PC-3 (cell line): ENCODE measurements at regions not wholly inside any gene's neighbourhood (a gene's known extent, or its start where the extent isn't known, plus 50 kb on each side); places are given as distances from the start of the nearest gene placed in this dataset.

Source experiments
- CTCF ChIP-seq: fragments of 300-600 bp; sonication (generic); conservative IDR thresholded peaks from 2 replicates; pipeline ENCODE4 v1.5.1; 2017; ENCODE audit warnings: antibody characterized with exemption, low read depth, mild to moderate bottlenecking, low read length
- EZH2phosphoT487 ChIP-seq: fragments of 300-600 bp; sonication (generic); IDR thresholded peaks from 2 replicates; pipeline ENCODE4 v1.6.1; 2018; ENCODE audit warnings: mild to moderate bottlenecking, antibody characterized with exemption, low read length, borderline replicate concordance

DNA sequence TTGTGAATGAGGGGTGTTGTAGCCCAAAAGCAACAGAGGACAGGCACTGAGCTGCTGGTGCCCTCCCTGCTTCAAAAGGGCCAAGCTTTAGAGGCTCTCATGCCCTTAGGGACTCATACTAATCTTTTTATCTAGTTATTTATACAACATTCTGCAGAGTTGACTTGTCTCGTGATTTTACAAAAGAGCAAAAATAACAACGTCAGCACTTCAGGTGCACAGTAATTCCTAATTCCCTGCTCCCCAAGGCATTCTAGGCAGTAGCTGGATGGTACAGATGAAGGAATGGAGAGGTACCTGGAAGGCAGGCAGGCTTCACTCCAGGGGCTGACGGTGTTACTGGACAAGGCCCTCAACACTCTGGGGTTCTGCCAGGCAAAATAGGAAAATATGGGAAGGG, 406.7 kb upstream of the CCL2 start:
- TF ChIP-seq CTCF (no peak), EZH2phosphoT487 (no peak)
